HT-29 (cell line): ENCODE measurements at regions not wholly inside any gene's neighbourhood (a gene's known extent, or its start where the extent isn't known, plus 50 kb on each side); places are given as distances from the start of the nearest gene placed in this dataset.
A peak's percentile ranks its signal among the peaks of the same experiment; 100 is the strongest.

Experiments
- DNase-seq: peaks from one replicate; pipeline ENCODE4 v3.0.0-alpha.2; 2015; ENCODE audit warnings: low spot score

DNA sequence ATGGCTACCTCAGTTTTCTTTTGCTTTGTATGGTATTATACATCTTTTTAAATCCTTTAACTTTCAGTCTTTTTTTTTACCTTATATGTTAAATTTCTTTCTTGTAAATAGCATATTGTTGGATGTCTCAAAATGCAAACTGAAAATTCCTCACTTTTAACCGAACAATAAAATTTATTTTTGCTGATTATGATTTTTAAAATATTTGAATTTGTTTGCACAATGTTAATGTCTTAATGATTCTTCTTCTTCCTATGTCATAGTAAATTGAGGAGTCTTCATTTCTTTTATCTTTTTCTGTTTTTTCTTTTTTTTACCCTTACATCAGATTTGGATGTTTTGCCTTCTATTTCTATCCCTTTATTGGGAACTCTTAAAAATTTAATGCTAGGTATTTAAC is 574.2 kb upstream of the CDH4 start:
- no peak for DNase-seq

DNA sequence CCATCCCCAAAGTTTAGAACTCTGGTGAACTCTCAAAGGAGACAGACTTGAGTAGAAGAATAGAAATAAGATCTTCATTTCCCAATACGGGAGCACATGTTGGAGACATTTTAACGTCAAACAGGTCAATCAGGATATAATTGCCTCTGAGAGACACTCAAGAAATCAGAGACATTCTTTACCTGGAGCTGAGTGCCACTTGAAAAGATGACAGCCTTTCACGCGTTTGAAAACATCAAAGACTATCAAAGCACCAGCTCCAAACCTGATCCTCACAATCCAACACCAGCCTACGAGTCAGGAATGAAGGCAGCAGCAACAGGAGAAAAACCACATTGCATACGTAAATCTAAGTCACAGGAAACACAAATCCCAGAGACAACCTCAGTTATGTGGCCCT is 571.5 kb upstream of the CDH4 start:
- DNase-seq: no peak

DNA sequence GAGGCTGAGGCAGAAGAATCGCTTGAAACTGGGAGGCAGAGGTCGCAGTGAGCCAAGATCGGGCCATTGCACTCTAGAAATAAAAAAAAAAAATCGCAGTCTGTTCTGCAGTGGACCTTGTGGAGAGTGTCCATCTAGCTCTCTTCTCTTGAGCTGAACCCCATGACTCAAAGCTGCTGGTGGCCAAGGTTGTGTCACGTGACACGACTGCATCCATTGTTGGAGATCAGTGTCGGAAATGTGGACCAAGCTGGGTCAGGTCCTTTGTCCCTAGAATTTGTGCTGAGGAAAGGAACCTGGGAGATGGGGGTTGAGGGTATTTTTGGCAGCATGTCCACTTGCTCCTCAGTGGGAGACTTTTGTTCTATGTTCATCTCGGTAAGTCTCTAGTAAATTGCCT is 564.8 kb upstream of the CDH4 start:
- no peak for DNase-seq

DNA sequence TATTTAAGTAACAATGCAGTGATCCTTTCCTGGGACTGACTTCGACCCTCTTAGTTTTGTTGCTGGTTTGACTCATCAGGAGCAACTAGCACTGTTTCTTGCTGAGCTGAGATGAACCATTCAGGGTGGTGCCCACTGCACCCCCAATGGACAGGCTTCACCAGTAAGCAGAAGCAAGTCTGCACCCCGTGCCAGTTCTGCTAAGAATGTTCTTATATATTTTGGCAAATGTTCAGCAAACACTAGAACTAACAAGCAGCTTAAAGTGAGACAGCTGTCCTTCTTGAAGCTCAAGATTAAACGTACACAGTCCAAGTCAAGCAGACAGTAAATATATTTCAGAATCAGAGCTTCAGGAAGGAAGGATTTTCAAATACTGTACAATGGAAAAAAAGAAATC is 561.3 kb upstream of the CDH4 start:
- no peak for DNase-seq

DNA sequence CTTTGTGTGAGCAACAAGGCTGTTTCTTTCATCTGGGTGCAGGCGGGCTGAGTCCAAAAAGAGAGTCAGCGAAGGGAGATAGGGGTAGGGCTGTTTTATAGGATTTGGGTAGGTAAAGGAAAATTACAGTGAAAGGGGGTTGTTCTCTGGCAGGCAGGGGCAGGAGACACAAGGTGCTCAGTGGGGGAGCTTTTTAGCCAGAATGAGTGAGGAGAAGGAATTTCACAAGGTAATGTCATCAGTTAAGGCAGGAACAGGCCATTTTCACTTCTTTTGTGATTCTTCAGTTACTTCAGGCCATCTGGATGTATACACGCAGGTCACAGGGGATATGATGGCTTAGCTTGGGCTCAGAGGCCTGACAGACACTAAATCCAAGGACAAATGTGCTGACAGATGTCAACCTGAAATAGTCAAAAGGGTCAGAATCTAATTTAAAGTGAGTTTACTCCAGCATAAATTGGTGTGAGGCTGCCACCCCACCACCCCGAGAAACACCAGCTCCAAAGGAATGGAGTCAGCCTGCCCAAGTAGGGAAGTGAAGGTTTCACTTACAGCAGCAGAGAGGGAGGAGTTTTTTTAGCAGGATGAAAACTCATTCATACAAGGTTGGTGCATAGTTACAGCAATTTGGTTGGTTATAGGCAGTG is 560.0 kb upstream of the CDH4 start:
- DNase-seq: no peak

DNA sequence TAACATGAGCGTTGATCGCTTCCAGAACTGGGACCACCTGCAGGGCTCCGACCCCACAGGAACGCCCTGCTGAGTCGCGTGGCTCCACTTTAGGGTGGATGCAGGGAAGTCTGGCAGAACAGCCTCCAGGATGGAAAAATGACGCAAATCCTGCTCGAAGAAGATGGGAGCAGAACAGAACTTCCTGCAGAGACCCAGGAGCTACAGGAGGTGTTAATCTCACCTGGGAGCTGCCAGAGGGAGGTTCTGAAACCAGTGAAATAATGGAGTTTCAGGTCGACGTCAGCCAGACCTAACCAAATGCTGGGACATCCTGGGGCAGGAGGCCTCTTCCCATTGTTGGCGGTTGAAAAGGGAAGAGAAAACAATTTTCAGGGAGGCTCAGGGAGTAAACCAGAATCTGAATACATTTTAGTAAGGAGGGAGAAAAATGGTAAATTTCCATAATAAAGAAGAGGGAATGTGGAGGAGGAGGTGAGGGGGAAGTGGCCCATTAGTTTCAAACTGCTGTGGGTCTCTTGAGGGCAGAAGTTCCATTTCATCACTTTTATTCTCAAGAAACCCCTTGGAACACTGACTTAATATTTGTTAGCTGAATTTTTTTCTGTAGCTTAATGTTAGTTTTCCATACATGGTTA is 558.4 kb upstream of the CDH4 start:
- no peak for DNase-seq

DNA sequence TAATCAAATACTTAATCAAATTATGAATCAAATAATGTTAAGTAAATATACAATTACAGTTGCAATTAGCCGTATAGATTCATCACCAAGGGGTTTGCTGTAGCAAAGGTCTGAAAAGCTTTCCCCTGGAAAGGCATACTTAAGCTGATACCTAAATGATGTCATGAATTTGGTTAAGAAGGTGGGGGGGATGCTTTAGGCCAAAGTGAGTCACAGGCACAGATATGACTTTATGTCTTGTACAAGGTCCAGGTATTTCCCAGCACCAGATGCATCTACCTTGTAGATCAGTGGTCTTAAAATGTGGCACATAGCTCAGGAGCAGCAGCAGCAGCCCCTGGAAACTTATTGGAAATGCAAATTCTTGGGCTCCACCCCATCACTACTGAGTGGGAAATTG is 557.3 kb upstream of the CDH4 start:
- no peak for DNase-seq

DNA sequence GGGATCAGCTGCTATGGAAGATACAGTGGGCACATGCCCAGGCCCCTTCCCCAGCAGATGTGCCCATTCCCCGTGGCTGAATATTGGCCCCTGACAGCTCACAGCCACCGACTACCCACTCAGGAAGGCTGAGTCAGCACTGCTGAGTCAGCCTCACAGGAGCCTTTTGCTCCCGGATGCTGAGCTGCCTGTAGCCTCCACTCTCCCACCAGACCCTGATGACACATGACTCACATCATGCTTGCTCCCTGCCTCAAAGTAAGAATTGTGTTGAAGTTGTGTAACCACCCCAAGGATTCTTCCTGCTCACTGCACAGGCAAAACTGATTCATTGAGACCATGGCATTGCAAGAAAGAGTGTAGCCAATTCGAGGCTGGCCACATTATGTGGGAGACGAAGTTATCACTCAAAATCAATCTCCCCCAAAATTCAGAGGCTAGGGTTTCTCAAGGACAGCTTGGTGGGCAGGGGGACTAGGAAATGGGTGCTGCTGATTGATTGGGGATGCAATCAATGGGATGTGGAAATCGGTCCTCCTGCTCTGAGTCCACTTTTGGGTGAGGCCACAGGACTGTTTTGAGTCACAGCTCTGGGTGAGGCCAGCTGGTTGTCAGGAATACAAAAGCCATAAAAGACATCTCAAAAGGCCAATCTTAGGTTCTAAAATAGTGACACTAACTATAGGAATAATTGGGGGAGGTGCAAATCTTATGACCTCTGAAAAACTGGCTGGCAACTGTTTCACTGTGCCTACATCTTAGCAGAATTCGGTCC is 556.6 kb upstream of the CDH4 start:
- no peak for DNase-seq

DNA sequence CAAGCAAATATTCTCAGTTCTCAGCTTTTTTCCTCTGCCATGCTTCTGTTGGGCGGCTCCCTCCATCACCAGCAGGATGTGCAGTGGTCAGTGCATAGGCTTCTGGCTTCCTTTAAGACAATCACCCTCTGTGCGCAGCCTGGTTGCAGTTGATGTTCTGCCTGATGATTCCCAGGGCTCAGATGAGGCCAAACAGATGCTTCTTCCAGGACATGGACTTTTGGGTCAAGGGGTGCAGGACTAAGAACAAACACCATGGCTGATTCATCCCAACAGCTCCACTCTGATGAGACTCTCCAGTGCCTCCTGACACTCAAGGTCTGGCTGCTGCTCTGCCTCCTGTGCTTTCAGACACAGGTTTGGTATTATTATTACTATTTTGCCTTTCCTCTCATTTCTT is 554.8 kb upstream of the CDH4 start:
- no peak for DNase-seq

DNA sequence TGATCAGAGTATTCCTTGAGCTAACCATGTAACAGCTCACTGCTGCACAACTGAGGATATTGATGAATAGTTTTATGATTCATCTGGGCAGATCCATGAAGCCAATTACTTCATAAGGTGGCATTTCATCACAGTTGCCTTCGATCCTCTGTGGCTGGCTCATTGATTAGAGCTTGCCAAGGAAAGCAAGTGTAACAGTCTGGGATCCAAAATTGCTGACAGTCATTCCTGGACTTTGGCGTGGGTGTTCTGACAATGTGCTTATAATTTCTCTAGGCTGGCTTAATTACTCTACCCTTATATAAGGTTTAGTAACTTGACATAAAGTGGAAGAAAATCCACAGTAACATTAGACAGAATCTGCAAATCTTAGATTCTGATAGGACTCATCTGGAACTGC is 551.3 kb upstream of the CDH4 start:
- DNase-seq: no peak

DNA sequence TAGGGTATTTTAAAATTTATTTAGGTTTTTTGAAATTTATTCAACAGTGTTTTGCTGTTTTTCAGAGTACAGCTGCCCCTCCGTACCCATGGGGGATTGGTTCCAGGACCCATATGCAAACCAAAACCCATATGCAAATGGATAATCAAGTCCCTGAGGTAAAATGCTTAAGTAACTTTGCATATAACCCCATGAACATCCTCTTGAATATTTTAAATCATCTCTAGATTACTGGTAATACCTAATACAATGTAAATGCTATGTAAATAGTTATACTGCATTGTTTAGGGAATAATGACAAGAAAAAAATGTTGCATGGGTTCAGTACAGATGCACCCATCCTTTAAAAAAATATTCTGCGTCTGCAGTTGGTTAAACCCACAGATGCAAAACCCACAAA is 547.9 kb upstream of the CDH4 start:
- DNase-seq: no peak

DNA sequence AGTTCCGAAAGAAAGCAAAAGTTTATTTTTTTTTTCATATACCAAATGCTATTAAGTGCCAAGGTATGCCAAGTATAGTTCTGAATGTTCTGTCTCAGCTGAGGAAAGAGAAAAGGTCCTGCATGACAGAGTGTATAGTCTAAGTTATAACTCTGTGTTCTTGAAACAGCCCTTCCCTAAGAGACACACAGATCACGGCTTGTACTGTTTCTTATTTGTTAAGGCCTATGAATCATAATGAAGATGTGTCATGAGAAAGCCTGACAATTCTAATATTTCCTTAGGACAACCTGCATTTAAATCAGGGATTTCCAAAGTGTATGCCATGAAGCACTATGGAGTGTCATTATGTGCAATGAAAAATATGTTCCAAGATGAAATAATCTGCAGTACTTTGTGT is 538.7 kb upstream of the CDH4 start:
- DNase-seq: no peak

DNA sequence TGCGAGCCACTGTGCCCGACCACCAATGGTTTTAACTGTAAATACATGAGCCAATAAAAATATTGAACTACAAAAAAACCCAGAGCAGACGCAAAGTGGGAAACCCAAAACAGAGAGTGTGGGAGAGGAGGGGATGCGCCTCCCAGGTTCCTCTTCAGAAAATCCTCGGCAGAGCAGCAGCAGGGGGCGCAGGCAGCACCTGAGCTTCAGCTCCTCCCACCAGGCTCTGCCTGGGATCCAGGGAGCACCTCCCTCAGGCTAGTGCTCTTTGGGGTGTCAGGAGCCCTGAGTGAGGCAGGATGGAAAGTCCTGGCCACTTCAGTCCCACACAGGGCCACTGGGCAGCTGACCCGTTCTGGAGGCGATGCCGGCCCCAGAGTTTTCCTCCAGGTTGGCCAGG is 536.9 kb upstream of the CDH4 start:
- DNase-seq: peak; percentile 44

DNA sequence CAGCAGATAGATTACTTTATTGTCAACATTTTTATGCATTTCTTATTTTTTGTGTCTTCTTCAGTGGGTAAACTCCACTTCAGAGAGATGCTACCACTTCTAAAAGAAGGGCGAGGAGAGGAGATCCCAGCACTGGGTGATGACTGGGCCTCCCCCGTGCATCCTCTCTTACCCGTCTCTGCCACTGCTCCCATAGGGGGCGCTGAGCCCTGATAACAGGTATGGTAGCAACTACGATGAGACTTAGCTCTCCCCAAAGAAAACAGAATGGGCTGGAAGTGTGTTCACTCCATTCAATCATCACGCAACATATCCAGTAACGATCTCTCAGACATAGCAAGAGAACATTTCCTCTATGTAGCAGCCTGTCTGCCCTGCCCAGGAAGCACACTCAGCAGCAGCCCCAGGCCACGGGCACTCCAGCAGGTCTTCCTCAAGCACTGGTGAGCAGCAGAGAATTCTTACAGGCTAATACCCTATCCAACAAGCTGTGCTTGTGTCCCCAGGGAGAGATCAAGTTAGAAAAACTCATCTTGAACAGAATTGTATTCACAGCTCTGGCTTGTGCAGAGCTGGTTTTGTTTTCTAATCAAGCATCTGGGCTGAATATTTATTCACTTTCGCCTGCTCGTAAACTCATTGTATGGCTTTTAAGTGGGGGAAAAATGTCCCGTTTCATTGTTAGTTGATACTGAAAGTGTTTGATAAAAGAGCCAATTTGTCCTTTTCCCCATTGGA is 533.1 kb upstream of the CDH4 start:
- DNase-seq: peak; percentile 43

DNA sequence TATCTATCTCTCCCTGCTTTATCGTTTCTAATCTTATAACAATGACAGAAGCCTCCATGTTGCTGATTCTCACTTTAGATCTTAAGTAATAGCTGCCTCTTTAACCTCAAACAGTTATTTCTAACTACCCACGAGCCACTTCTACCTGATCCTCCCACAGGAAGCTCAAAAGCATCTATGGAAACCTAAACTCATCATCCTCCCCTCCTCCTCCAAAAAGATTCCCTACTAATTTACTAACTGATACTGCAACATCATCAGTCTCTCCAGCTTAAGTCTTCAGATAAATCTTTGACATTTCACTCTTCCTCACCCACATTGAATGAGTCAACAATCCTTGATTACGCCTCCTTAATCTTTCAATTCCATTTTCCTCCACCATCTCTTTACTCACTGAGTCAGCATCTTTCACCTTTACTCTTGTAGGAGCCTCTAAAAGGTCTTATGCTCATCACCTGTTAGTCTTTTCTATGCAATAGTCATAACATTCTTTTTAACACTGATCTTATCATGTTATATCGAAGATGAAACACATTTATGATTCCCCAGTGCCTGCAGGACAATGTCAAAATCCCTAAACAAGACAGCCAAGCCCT is 526.7 kb upstream of the CDH4 start:
- DNase-seq: no peak

DNA sequence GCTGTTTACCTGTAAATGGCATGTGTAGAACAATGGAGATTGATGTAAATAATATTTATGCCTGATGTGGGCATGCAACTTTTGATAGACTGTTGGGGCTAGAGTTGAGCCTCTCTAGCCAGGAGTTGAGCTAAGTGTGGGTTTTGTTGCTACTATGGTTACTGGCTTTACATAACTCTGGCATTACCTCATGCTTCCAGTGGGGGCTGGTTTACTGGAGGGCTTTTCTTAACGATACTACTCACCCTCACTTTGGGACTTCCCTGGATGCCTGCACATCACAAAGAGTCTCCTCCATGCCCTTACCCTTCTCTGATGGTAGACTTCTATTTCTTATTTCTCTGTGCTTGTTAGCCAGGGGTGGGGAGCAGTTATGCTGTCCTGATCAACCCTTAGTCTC is 524.6 kb upstream of the CDH4 start:
- DNase-seq: no peak

DNA sequence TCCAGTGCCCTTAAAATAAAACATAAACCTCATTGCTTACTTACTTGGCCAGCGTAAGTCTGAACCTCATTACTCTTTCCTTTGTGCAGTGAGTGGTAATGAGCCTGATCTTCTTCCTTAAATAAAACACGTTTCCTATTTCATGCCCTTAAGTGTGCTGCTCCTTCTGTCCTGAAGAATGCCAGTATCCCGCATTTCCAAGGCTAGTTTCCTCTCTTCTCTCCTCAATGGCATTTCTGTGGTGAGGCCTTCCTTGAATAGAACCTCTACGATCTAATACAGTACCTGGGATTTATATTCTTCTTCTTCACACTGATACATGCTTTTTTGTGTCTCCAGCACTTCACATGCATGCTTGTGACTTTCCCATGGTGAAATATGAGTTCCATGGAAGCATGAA is 523.4 kb upstream of the CDH4 start:
- no peak for DNase-seq

DNA sequence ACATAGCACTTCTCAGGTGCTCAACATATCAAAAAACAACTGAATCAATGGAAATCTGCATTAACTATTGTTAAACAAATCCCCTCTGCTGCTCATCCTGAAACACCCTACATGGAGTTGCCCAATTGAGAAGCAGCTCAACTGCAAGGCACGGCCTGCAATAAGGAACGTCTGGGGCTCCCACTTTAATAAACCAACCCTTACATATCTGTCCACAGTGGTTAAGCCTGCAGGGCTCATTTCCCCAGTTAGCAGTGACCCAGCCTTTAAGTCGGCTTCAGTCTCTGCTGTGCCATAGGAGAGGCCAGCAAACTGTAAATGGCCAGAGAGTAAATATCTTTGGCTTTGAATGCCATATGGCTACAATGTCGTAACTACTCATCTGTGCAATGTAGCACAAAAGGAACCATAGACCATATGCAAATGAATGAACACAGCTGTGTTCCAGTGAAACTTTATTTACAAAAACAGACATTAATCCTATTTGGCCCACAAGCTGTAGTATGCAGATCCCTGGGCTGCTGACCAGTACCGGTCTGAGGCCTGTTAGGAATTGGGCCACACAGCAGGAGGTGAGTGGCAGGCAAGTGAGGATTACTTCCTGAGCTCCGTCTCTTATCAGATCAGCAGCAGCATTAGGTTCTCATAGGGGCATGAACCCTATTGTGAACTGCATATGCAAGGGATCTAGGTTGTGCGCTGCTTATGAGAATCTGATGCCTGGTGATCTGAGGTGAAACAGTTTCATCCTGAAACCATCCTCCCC is 522.7 kb upstream of the CDH4 start:
- no peak for DNase-seq

DNA sequence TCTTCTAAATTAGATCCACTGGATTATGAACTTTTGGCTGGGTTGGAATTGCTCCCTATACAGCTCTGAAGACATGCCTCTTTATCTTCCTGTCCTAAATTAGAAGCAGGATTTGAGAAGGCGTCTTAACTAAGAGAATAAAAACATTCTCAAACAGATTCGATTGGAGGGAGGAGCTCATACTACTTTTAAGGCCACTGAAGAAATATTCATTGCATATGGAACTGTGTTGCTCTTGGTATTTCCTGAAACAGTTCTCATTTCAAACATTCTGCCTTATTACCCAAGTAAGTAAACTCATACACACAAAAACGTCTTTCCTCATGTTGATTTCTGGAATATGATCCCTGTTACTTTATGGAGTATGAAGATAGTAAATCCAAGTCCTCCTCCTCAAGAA is 519.7 kb upstream of the CDH4 start:
- no peak for DNase-seq

DNA sequence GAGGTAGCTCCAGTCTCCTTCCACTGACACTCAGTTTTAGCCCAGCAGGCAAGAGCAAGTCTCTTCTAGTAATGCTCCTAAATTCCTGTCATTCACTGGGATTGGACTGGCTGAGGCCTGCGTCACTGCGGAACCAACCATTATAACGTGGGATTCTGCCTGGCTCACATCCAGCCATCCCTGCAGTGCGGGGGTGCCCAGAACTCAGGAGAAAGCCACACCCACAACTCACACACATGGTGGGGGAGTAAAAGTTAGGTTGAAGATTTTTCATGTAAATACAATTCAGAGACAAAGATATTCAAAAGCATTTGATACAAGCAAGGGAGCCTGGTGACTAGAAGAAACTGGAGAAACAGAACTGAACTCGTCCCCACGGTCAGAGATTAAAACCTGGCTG is 504.0 kb upstream of the CDH4 start:
- no peak for DNase-seq
